Smooth muscle cell (in vitro differentiated cells): ENCODE measurements at regions not wholly inside any gene's neighbourhood (a gene's known extent, or its start where the extent isn't known, plus 50 kb on each side); places are given as distances from the start of the nearest gene placed in this dataset.
A peak's percentile ranks its signal among the peaks of the same experiment; 100 is the strongest.

Experiments used
- DNase-seq: peaks from one replicate; lab custom pipeline; 2025; ENCODE audit not compliant: unreplicated experiment; lab: John Stamatoyannopoulos, UW
- H2AFZ ChIP-seq: fragments of 200-600 bp; sonication (generic); 2 replicates; pipeline ENCODE4 v1.6.0; 2016; ENCODE audit warnings: antibody characterized with exemption, low read depth, mild to moderate bottlenecking
- H3F3A ChIP-seq: fragments of 200-600 bp; sonication (generic); 2 replicates; pipeline ENCODE4 v1.6.0; 2017; ENCODE audit warnings: antibody characterized with exemption, low read depth
- H3K27ac ChIP-seq: fragments of 200-600 bp; sonication (generic); 2 replicates; pipeline ENCODE4 v1.5.1; 2016; ENCODE audit warnings: low read depth, mild to moderate bottlenecking
- H3K27me3 ChIP-seq: fragments of 200-600 bp; sonication (generic); 2 replicates; pipeline ENCODE4 v1.6.1; 2016; ENCODE audit warnings: low read depth, mild to moderate bottlenecking
- H3K36me3 ChIP-seq: fragments of 200-600 bp; sonication (generic); 2 replicates; pipeline ENCODE4 v1.5.1; 2016; ENCODE audit warnings: low read depth
- H3K4me1 ChIP-seq: fragments of 200-600 bp; sonication (generic); 2 replicates; pipeline ENCODE4 v1.5.1; 2016; ENCODE audit warnings: low read depth
- H3K4me2 ChIP-seq: fragments of 200-600 bp; sonication (generic); 2 replicates; pipeline ENCODE4 v1.6.0; 2016; ENCODE audit warnings: mild to moderate bottlenecking
- H3K4me3 ChIP-seq: fragments of 200-600 bp; sonication (generic); 2 replicates; pipeline ENCODE4 v1.5.1; 2016; ENCODE audit warnings: mild to moderate bottlenecking
- H3K79me2 ChIP-seq: fragments of 200-600 bp; sonication (generic); 2 replicates; pipeline ENCODE4 v1.6.0; 2016; ENCODE audit warnings: low read depth, mild to moderate bottlenecking
- H3K9ac ChIP-seq: fragments of 200-600 bp; sonication (generic); 2 replicates; pipeline ENCODE4 v1.6.0; 2016; ENCODE audit warnings: low read depth
- H3K9me3 ChIP-seq: fragments of 200-600 bp; sonication (generic); replicated peaks from 2 replicates; pipeline ENCODE4 v1.5.1; 2016; ENCODE audit warnings: low read depth
- H4K20me1 ChIP-seq: fragments of 200-600 bp; sonication (generic); 2 replicates; pipeline ENCODE4 v1.6.0; 2016; ENCODE audit warnings: low read depth
- CTCF ChIP-seq: fragments of 200-600 bp; sonication (generic); IDR thresholded peaks from 2 replicates; pipeline ENCODE4 v1.5.1; 2017; ENCODE audit warnings: borderline replicate concordance, mild to moderate bottlenecking, antibody characterized with exemption; ENCODE audit not compliant: insufficient read depth, poor library complexity, severe bottlenecking
- WGBS: methylation state at CpG from one replicate; pipeline ENCODE4 v1.1.7; 2016; ENCODE audit warnings: low lambda C conversion rate; 5-methylcytosine and 5-hydroxymethylcytosine counted together

- Histone ChIP-seq H3K27me3 (no peaks in the 10 kb centered on the region), H3K4me1 (no peaks in the 10 kb centered on the region), H3K36me3 (no peaks in the 10 kb centered on the region), H3K79me2 (no peaks in the 10 kb centered on the region), H4K20me1 (no peaks in the 10 kb centered on the region), H3K4me2 (no peak overlapping the region), H3K9ac (no peak overlapping the region), H3F3A (no peaks in the 10 kb centered on the region), H2AFZ (no peak overlapping the region), H3K27ac (no peak overlapping the region), H3K4me3 (no peak overlapping the region), H3K9me3 (no peaks in the 10 kb centered on the region)
- TF ChIP-seq CTCF = no peak
- DNase-seq = no peak
- 85% methylated on average over 1 of the region's 1 CpG for WGBS
These were observed 2041.4 kb upstream of the LRRTM1 start for GRCh38 chr2:82345910-82346309.

GRCh38 chr2:82344670-82345069 is 2040.1 kb upstream of the LRRTM1 start:
- TF ChIP-seq CTCF = peak; percentile 46
- H3K36me3 ChIP-seq = no peaks in the 10 kb centered on the region
- no peak overlapping the region for H3K4me2 ChIP-seq
- WGBS = 63% methylated on average over 3 of the region's 3 CpGs
- H3K9ac ChIP-seq = no peak overlapping the region
- H4K20me1 ChIP-seq = no peaks in the 10 kb centered on the region
- no peak for DNase-seq
- no peaks in the 10 kb centered on the region for H3K27me3 ChIP-seq
- H3F3A ChIP-seq = no peaks in the 10 kb centered on the region
- H3K27ac ChIP-seq = no peak overlapping the region
- no peak overlapping the region for H2AFZ ChIP-seq
- no peak overlapping the region for H3K4me3 ChIP-seq
- H3K9me3 ChIP-seq = no peaks in the 10 kb centered on the region
- H3K4me1 ChIP-seq = no peaks in the 10 kb centered on the region
- H3K79me2 ChIP-seq = no peaks in the 10 kb centered on the region

GRCh38 chr2:82342356-82342755 is 2037.8 kb upstream of the LRRTM1 start:
- Histone ChIP-seq H4K20me1 (no peaks in the 10 kb centered on the region), H3K79me2 (no peaks in the 10 kb centered on the region), H3K27ac (peak overlapping the region; percentile 5), H3K36me3 (no peaks in the 10 kb centered on the region), H3K4me2 (no peak overlapping the region), H3K4me1 (no peaks in the 10 kb centered on the region), H3K27me3 (no peaks in the 10 kb centered on the region), H3K4me3 (no peak overlapping the region), H3F3A (no peaks in the 10 kb centered on the region), H2AFZ (peak overlapping the region; percentile 3), H3K9me3 (no peaks in the 10 kb centered on the region), H3K9ac (no peak overlapping the region)
- 54% methylated on average over 3 of the region's 3 CpGs for WGBS
- no peak for TF ChIP-seq CTCF
- no peak for DNase-seq

GRCh38 chr2:82340578-82341053 is 2036.1 kb upstream of the LRRTM1 start:
- DNase-seq = no peak
- H3K36me3 ChIP-seq = no peaks in the 10 kb centered on the region
- peak overlapping the region; percentile 37 for H3K27ac ChIP-seq
- H3K9me3 ChIP-seq = no peaks in the 10 kb centered on the region
- no peak overlapping the region for H3K4me3 ChIP-seq
- peak overlapping the region; percentile 30 for H3K4me2 ChIP-seq
- 13% methylated on average over 2 of the region's 2 CpGs for WGBS
- no peaks in the 10 kb centered on the region for H3F3A ChIP-seq
- TF ChIP-seq CTCF = no peak
- H3K79me2 ChIP-seq = no peaks in the 10 kb centered on the region
- H4K20me1 ChIP-seq = no peaks in the 10 kb centered on the region
- H3K4me1 ChIP-seq = no peaks in the 10 kb centered on the region
- no peak overlapping the region for H3K9ac ChIP-seq
- no peaks in the 10 kb centered on the region for H3K27me3 ChIP-seq
- H2AFZ ChIP-seq = peak overlapping the region; percentile 79
